Mesendoderm (in vitro differentiated cells): ENCODE measurements at regions not wholly inside any gene's neighbourhood (a gene's known extent, or its start where the extent isn't known, plus 50 kb on each side); places are given as distances from the start of the nearest gene placed in this dataset.

Source experiments
- DNase-seq: peaks from one replicate; pipeline ENCODE4 v3.0.0; 2013
- H2AK5ac ChIP-seq: 2 replicates; pipeline ENCODE4 v1.6.1; 2013; ENCODE audit warnings: low read length, inconsistent platforms
- H2BK120ac ChIP-seq: 2 replicates; pipeline ENCODE4 v1.6.1; 2013; ENCODE audit warnings: low read depth, mild to moderate bottlenecking, low read length, moderate library complexity, mixed read lengths
- H2BK15ac ChIP-seq: replicated peaks from 2 replicates; pipeline ENCODE4 v1.6.1; 2013; ENCODE audit warnings: low read depth, mild to moderate bottlenecking, moderate library complexity
- H2BK5ac ChIP-seq: 2 replicates; pipeline ENCODE4 v1.6.1; 2013; ENCODE audit warnings: low read length, inconsistent platforms
- H3K18ac ChIP-seq: 2 replicates; pipeline ENCODE4 v1.6.1; 2013; ENCODE audit warnings: mild to moderate bottlenecking, low read length, mixed read lengths
- H3K23ac ChIP-seq: one replicate; pipeline ENCODE4 v1.6.1; 2013; ENCODE audit warnings: low read length
- H3K27ac ChIP-seq: 2 replicates; pipeline ENCODE4 v1.5.1; 2013; ENCODE audit warnings: low read depth, mild to moderate bottlenecking, inconsistent platforms, low read length, moderate library complexity
- H3K27me3 ChIP-seq: 2 replicates; pipeline ENCODE4 v1.6.1; 2013; ENCODE audit warnings: low read length, control low read depth, mild to moderate bottlenecking, inconsistent platforms; ENCODE audit not compliant: insufficient read depth, poor library complexity
- H3K36me3 ChIP-seq: 2 replicates; pipeline ENCODE4 v1.6.1; 2013; ENCODE audit warnings: low read length, inconsistent platforms; ENCODE audit not compliant: control insufficient read depth, insufficient read depth
- H3K4ac ChIP-seq: one replicate; pipeline ENCODE4 v1.6.1; 2013; ENCODE audit warnings: low read depth, mild to moderate bottlenecking, low read length, moderate library complexity
- H3K4me1 ChIP-seq: 2 replicates; pipeline ENCODE4 v1.6.1; 2013; ENCODE audit warnings: low read depth, low read length, inconsistent platforms; ENCODE audit not compliant: control insufficient read depth
- H3K4me2 ChIP-seq: 2 replicates; pipeline ENCODE4 v1.6.1; 2013; ENCODE audit warnings: low read length
- H3K4me3 ChIP-seq: 2 replicates; pipeline ENCODE4 v1.5.1; 2013; ENCODE audit warnings: mild to moderate bottlenecking, low read length
- H3K56ac ChIP-seq: one replicate; pipeline ENCODE4 v1.6.1; 2013; ENCODE audit warnings: low read length
- H3K79me1 ChIP-seq: 2 replicates; pipeline ENCODE4 v1.6.1; 2013; ENCODE audit warnings: low read length, inconsistent platforms
- H3K79me2 ChIP-seq: 2 replicates; pipeline ENCODE4 v1.6.1; 2013; ENCODE audit warnings: mild to moderate bottlenecking, low read length; ENCODE audit not compliant: control insufficient read depth, insufficient read depth
- H3K9ac ChIP-seq: 2 replicates; pipeline ENCODE4 v1.6.1; 2013; ENCODE audit warnings: low read length, inconsistent platforms
- H4K5ac ChIP-seq: one replicate; pipeline ENCODE4 v1.6.1; 2013; ENCODE audit warnings: low read length
- H4K8ac ChIP-seq: one replicate; pipeline ENCODE4 v1.6.1; 2013; ENCODE audit warnings: low read depth, mild to moderate bottlenecking, control low read depth, low read length, moderate library complexity
- WGBS: extraction: QIAGEN DNeasy Blood & Tissue Kit; methylation state at CpG from one replicate; pipeline ENCODE4 v1.1.7; 2013; ENCODE audit warnings: low lambda C conversion rate, missing lambda C conversion rate; ENCODE audit not compliant: insufficient coverage; ENCODE audit errors: extremely low coverage; 5-methylcytosine and 5-hydroxymethylcytosine counted together

GRCh38 chr17:36696805-36697204, 95.4 kb downstream of the MRM1 start:
- no peak overlapping the region for H2BK120ac ChIP-seq
- no peak overlapping the region for H3K56ac ChIP-seq
- no peak overlapping the region for H3K4me2 ChIP-seq
- no peaks in the 10 kb centered on the region for H3K79me2 ChIP-seq
- H2AK5ac ChIP-seq: no peak overlapping the region
- no peak overlapping the region for H2BK5ac ChIP-seq
- no peaks in the 10 kb centered on the region for H3K79me1 ChIP-seq
- DNase-seq: no peak
- H3K27me3 ChIP-seq: peaks cover 1% of the 10 kb centered on the region
- no CpG with 5 or more reads among the region's 1 CpG for WGBS
- H3K4me1 ChIP-seq: no peaks in the 10 kb centered on the region
- no peak overlapping the region for H4K5ac ChIP-seq
- H3K9ac ChIP-seq: no peak overlapping the region
- no peaks in the 10 kb centered on the region for H3K36me3 ChIP-seq
- H2BK15ac ChIP-seq: no peak overlapping the region
- no peak overlapping the region for H4K8ac ChIP-seq
- H3K18ac ChIP-seq: no peak overlapping the region
- H3K4me3 ChIP-seq: no peak overlapping the region
- H3K27ac ChIP-seq: no peak overlapping the region
- no peak overlapping the region for H3K23ac ChIP-seq
- H3K4ac ChIP-seq: no peak overlapping the region

- no peaks in the 10 kb centered on the region for H3K4me1 ChIP-seq
- H3K36me3 ChIP-seq: no peaks in the 10 kb centered on the region
- H3K79me1 ChIP-seq: no peaks in the 10 kb centered on the region
- no peak overlapping the region for H2BK5ac ChIP-seq
- no peak overlapping the region for H2BK15ac ChIP-seq
- no peak overlapping the region for H4K8ac ChIP-seq
- H3K56ac ChIP-seq: no peak overlapping the region
- peaks cover 1% of the 10 kb centered on the region for H3K27me3 ChIP-seq
- no peak overlapping the region for H3K18ac ChIP-seq
- no CpG with 5 or more reads among the region's 16 CpGs for WGBS
- H2BK120ac ChIP-seq: no peak overlapping the region
- H3K23ac ChIP-seq: no peak overlapping the region
- peak; percentile 56 for DNase-seq
- no peak overlapping the region for H3K4ac ChIP-seq
- no peak overlapping the region for H3K27ac ChIP-seq
- H3K4me3 ChIP-seq: no peak overlapping the region
- no peaks in the 10 kb centered on the region for H3K79me2 ChIP-seq
- H4K5ac ChIP-seq: no peak overlapping the region
- H3K9ac ChIP-seq: no peak overlapping the region
- no peak overlapping the region for H2AK5ac ChIP-seq
- no peak overlapping the region for H3K4me2 ChIP-seq
Observed at GRCh38 chr17:36697903-36698530, 96.6 kb downstream of the MRM1 start.

DNA sequence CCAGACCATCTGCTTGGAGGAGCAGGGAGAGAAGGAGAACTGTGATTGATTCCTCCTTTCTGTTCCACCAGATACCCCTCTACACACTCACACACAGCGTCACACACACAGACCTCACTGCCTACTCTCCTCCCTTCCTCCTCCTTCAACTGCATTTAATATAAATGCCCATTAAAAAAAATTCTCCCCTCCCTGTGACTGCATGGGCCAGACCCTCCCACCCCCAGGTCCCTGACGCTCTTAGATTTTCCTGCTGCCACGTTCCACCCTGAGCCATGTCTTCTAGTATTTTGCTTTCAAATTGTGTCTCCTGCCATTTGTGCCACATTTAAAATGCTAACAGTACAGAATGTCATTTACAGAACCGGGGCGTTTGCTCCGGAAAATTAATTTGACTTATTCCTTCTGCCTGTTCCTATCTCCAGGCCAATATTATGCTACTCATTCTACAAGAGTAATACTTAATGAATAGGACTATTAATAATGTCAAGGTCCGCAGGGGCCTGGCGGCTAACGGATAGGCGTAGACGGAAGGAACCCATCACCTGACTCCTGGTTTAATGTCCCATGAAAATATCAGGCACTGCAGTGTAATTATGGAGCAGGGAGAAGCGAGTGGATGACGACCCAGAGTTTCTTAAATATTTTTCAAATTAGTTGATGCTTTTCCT, 100.2 kb downstream of the MRM1 start:
- Histone ChIP-seq H2AK5ac (no peak overlapping the region), H3K4me1 (no peaks in the 10 kb centered on the region), H3K9ac (no peak overlapping the region), H2BK15ac (no peak overlapping the region), H3K27me3 (peaks cover 4% of the 10 kb centered on the region), H4K5ac (no peak overlapping the region), H3K36me3 (no peaks in the 10 kb centered on the region), H3K23ac (no peak overlapping the region), H3K27ac (no peak overlapping the region), H3K4ac (no peak overlapping the region), H4K8ac (no peak overlapping the region), H3K4me2 (no peak overlapping the region), H3K79me2 (no peaks in the 10 kb centered on the region), H3K79me1 (no peaks in the 10 kb centered on the region), H3K18ac (no peak overlapping the region), H2BK5ac (no peak overlapping the region), H2BK120ac (no peak overlapping the region), H3K4me3 (no peak overlapping the region), H3K56ac (no peak overlapping the region)
- no CpG with 5 or more reads among the region's 13 CpGs for WGBS
- DNase-seq: no peak

DNA sequence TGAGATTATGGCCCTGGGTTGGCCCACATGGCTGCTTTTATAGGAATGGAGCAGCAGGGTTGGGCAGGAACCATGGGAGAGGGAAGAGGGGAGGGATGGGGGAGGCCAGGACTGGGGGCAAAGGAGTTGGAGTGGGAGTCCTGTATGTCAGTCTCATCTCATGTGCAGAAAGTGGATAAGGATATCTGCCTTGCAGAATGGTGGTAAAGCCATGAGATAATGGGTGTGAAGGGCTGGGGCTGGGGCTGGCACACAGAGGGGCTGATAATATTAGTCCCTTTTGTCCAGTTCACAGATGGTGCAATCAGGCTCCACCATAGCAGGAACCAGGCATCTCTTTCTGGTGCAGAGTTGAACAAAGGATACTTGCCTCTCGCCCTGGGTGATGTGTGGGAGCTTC, 101.3 kb downstream of the MRM1 start:
- no peak overlapping the region for H3K4ac ChIP-seq
- no peak overlapping the region for H3K18ac ChIP-seq
- H3K79me2 ChIP-seq: no peaks in the 10 kb centered on the region
- no peak overlapping the region for H2BK5ac ChIP-seq
- no peak overlapping the region for H3K56ac ChIP-seq
- DNase-seq: no peak
- no peak overlapping the region for H2BK120ac ChIP-seq
- H3K27me3 ChIP-seq: peaks cover 4% of the 10 kb centered on the region
- no peak overlapping the region for H2BK15ac ChIP-seq
- H3K9ac ChIP-seq: no peak overlapping the region
- no peak overlapping the region for H2AK5ac ChIP-seq
- no peak overlapping the region for H4K8ac ChIP-seq
- H4K5ac ChIP-seq: no peak overlapping the region
- no peaks in the 10 kb centered on the region for H3K79me1 ChIP-seq
- H3K4me3 ChIP-seq: no peak overlapping the region
- H3K23ac ChIP-seq: no peak overlapping the region
- no peak overlapping the region for H3K4me2 ChIP-seq
- H3K27ac ChIP-seq: no peak overlapping the region
- no peaks in the 10 kb centered on the region for H3K36me3 ChIP-seq
- no peaks in the 10 kb centered on the region for H3K4me1 ChIP-seq
- no CpG with 5 or more reads among the region's 1 CpG for WGBS

- Histone ChIP-seq H3K23ac (no peak overlapping the region), H2AK5ac (no peak overlapping the region), H2BK5ac (no peak overlapping the region), H2BK15ac (no peak overlapping the region), H3K36me3 (no peaks in the 10 kb centered on the region), H3K27ac (no peak overlapping the region), H3K79me1 (no peaks in the 10 kb centered on the region), H4K8ac (no peak overlapping the region), H3K4me1 (no peaks in the 10 kb centered on the region), H3K27me3 (peaks cover 4% of the 10 kb centered on the region), H3K4me2 (no peak overlapping the region), H3K4me3 (no peak overlapping the region), H3K4ac (no peak overlapping the region), H2BK120ac (no peak overlapping the region), H3K56ac (no peak overlapping the region), H3K9ac (no peak overlapping the region), H3K18ac (no peak overlapping the region), H3K79me2 (no peaks in the 10 kb centered on the region), H4K5ac (no peak overlapping the region)
- no CpG with 5 or more reads among the region's 36 CpGs for WGBS
- peak; percentile 71 for DNase-seq
Observed at GRCh38 chr17:36703860-36704266, 102.5 kb downstream of the MRM1 start.
